Thoracic aorta (tissue), 2 donors: ENCODE measurements at regions not wholly inside any gene's neighbourhood (a gene's known extent, or its start where the extent isn't known, plus 50 kb on each side); places are given as distances from the start of the nearest gene placed in this dataset.

Experiments
- ATAC-seq: fragments of 150-250 bp; one replicate; pipeline ENCODE4 v1.8.0; 2017; ENCODE audit warnings: low read depth; ENCODE audit not compliant: insufficient number of reproducible peaks, low FRiP score
- DNase-seq: peaks from one replicate; pipeline ENCODE4 v3.0.0-alpha.2; 2020; ENCODE audit warnings: low spot score
- H3K27ac ChIP-seq, 2 donors: fragments of 200-600 bp; sonication (generic); 1 replicate in 1 of 2; 2 replicates in 1 of 2; pipeline ENCODE4 v1.5.1; 2016; ENCODE audit warnings: mild to moderate bottlenecking in 2 of 2, moderate library complexity in 2 of 2
- H3K27me3 ChIP-seq: fragments of 200-600 bp; sonication (generic); replicated peaks from 2 replicates; pipeline ENCODE4 v1.6.0; 2016; ENCODE audit warnings: mild to moderate bottlenecking; ENCODE audit not compliant: insufficient read depth
- H3K36me3 ChIP-seq: fragments of 200-600 bp; sonication (generic); one replicate; pipeline ENCODE4 v1.5.1; 2016
- H3K4me1 ChIP-seq, 2 donors: fragments of 200-600 bp; sonication (generic); 1 replicate in 1 of 2; 2 replicates in 1 of 2; pipeline versions ENCODE4 v1.5.1 to v1.6.0; 2016; ENCODE audit warnings: low read depth in 2 of 2, mild to moderate bottlenecking in 1 of 2; ENCODE audit not compliant: control insufficient read depth in 1 of 2
- H3K4me3 ChIP-seq: fragments of 200-600 bp; sonication (generic); 2 replicates; pipeline ENCODE4 v1.5.1; 2016; ENCODE audit warnings: mild to moderate bottlenecking
- H3K9me3 ChIP-seq: fragments of 200-600 bp; sonication (generic); 2 replicates; pipeline ENCODE4 v1.5.1; 2016
- TF ChIP-seq, protein P1 (sequence below): fragments of 200-600 bp; sonication (generic); IDR thresholded peaks from one replicate; pipeline ENCODE4 v1.5.1; 2019; ENCODE audit warnings: antibody characterized with exemption

DNA sequence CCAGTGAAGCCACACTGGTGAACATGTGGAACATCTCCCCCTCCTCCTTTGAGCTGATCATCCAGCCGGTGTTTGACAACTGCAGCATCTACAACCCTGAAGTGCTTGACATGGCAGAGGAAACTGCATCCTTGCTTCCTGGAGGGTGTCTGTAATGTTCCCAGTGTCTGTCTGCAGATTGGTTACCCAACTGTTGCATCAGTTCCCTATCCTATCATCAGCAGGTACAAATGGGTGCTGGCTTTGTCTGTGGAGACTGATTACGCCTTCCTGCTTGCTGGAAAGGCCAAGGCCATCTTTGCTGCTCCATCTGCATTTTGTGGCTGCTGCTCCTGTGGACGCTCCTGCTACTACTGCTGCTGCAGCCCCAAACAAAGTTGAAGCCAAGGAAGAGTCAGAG, 83.5 kb downstream of the SKA1 start:
- TF ChIP-seq, protein P1, sequence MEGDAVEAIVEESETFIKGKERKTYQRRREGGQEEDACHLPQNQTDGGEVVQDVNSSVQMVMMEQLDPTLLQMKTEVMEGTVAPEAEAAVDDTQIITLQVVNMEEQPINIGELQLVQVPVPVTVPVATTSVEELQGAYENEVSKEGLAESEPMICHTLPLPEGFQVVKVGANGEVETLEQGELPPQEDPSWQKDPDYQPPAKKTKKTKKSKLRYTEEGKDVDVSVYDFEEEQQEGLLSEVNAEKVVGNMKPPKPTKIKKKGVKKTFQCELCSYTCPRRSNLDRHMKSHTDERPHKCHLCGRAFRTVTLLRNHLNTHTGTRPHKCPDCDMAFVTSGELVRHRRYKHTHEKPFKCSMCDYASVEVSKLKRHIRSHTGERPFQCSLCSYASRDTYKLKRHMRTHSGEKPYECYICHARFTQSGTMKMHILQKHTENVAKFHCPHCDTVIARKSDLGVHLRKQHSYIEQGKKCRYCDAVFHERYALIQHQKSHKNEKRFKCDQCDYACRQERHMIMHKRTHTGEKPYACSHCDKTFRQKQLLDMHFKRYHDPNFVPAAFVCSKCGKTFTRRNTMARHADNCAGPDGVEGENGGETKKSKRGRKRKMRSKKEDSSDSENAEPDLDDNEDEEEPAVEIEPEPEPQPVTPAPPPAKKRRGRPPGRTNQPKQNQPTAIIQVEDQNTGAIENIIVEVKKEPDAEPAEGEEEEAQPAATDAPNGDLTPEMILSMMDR, result no peak
- no peak for ATAC-seq
- H3K36me3 ChIP-seq, result no peaks in the 10 kb centered on the region

DNA sequence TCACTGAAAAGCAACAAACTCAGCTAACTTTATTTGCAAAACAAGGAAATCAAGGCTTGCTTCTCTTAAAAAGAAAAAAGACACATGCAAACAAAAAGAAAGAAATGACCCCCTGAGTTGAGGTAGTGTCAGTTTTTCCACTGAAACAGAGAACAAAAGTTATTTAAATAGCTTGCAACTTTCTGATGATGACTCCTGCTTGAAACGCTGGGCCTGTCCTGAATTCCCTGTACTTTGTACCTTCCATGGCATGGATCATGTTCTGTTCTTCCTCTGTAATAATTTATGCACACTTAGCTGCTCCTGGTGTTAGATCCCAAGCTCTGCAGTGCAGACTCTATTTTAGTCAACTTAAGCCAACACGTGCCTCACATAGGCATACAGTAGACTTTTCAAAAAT, 84.0 kb downstream of the SKA1 start:
- no peak for DNase-seq
- Histone ChIP-seq H3K36me3 (no peaks in the 10 kb centered on the region), H3K27ac (no peak overlapping the region), H3K4me3 (no peak overlapping the region), H3K4me1 (no peaks in the 10 kb centered on the region), H3K27me3 (no peaks in the 10 kb centered on the region), H3K9me3 (no peaks in the 10 kb centered on the region)
- ATAC-seq, result no peak
- TF ChIP-seq, protein P1, result no peak

More for the DNA sequence above, 83.5 kb downstream of the SKA1 start:
- no peaks in the 10 kb centered on the region for H3K4me1 ChIP-seq
- DNase-seq, result no peak
- H3K27ac ChIP-seq, result no peak overlapping the region
- no peaks in the 10 kb centered on the region for H3K9me3 ChIP-seq
- no peaks in the 10 kb centered on the region for H3K27me3 ChIP-seq
- no peak overlapping the region for H3K4me3 ChIP-seq

DNA sequence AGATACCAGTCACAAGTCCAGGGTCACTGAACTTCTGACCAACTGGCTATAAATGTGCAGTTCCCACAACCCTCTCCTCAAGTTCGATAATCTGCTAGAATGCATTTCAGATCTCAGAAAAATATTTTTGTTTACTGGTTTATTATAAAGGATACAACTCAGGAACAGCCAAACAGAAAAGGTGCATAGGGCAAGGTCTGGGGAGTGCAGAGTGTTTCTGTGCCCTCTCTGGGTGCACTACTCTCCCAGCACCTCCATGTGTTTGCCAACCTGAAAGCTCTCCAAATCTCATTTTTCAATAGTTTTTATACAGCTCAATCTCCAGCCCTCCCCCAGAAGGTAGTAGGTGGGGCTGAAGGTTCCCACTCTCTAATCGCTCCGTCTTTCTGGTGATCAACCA, 85.2 kb downstream of the SKA1 start:
- Histone ChIP-seq H3K4me3 (no peak overlapping the region), H3K4me1 (no peaks in the 10 kb centered on the region), H3K27me3 (no peaks in the 10 kb centered on the region), H3K36me3 (no peaks in the 10 kb centered on the region), H3K9me3 (no peaks in the 10 kb centered on the region), H3K27ac (no peak overlapping the region)
- TF ChIP-seq, protein P1, result no peak
- no peak for DNase-seq
- ATAC-seq, result no peak

DNA sequence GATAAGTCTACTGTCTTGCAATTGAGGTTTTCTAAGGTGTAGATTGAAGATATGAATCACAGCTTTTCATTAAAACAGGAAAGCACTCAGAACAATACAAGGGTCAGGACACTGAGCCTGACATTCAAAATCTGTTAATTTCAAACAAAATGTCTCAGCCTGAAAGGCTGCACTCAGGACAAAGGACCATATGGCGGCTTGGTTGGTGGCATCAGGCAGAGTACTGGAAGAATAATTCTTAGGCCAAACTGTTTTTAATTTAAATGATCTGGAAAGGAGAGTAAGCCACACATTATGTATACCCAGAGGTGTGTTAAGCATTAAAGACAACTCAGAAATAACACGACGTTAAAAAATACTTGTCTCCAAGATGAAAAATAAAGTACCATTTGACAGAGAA, 85.9 kb downstream of the SKA1 start:
- no peak overlapping the region for H3K4me3 ChIP-seq
- H3K9me3 ChIP-seq, result no peaks in the 10 kb centered on the region
- no peaks in the 10 kb centered on the region for H3K36me3 ChIP-seq
- no peak for DNase-seq
- no peaks in the 10 kb centered on the region for H3K27me3 ChIP-seq
- H3K4me1 ChIP-seq, result no peaks in the 10 kb centered on the region
- no peak overlapping the region for H3K27ac ChIP-seq
- TF ChIP-seq, protein P1, result no peak
- ATAC-seq, result no peak

DNA sequence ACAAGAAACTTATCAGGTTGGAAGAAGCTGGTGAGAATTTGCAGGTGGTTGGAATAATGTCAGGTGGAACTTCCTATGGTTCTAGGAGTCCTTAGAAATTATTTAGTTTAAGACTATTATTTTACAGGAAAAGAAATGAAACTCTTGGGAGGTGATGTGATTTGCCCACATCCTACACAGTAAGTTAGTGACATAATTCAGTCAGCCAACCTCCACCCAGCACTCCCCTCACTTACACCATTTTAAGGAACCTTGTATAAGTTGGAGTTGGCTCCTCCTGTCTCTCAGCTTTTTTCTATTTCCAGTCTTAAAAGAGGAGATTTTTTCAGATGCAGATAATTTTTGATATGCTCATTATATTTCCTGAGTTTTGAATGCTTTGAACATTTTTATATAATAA, 86.4 kb downstream of the SKA1 start:
- Histone ChIP-seq H3K27me3 (no peaks in the 10 kb centered on the region), H3K27ac (no peak overlapping the region), H3K4me1 (no peaks in the 10 kb centered on the region), H3K36me3 (no peaks in the 10 kb centered on the region), H3K4me3 (no peak overlapping the region), H3K9me3 (no peaks in the 10 kb centered on the region)
- no peak for ATAC-seq
- TF ChIP-seq, protein P1, result no peak
- DNase-seq, result no peak
